ELF-1 (cell line): ENCODE measurements at regions not wholly inside any gene's neighbourhood (a gene's known extent, or its start where the extent isn't known, plus 50 kb on each side); places are given as distances from the start of the nearest gene placed in this dataset.

Experiments
- DNase-seq: peaks from one replicate; pipeline ENCODE4 v3.0.0-alpha.2; 2016; ENCODE audit warnings: low read depth, low spot score

DNA sequence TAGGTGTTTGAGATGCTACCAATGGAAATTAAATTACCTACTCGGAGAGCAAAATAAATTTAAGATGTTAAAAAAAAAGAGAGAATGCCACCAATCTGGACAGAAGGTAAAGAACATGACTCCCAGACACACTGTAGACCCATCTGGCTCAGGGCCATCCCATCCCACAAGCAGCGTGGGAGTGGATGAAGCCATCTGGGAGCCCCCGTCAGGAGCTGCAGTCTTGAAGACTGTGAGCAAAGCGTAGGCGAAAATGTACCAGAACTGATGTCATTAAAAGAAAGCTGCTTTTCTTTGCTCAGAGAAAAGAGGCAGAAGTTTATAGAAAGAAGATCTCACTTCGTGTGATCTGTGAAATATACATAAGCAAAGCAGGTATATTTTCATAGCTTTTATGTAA lies 815.7 kb downstream of the QKI start:
- no peak for DNase-seq

DNA sequence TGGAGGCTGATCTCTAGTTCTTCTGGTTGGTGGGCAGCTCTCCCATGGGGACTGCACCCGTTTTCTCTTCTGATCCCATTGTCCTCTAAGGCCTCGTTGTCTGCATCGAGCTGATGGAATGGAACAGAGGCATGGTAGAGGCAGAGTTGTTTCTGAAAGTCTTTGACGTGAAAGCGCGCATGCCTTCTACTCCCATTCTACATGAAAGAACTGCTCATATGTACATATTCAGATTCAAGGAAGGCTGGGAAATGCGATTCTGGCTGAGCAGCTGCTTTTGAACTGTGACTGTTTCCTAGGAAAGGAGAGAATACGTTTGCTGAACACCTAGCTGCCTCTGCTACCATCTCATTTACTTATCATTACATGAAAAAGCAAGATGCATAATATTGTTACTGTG lies 815.2 kb downstream of the QKI start:
- no peak for DNase-seq

DNA sequence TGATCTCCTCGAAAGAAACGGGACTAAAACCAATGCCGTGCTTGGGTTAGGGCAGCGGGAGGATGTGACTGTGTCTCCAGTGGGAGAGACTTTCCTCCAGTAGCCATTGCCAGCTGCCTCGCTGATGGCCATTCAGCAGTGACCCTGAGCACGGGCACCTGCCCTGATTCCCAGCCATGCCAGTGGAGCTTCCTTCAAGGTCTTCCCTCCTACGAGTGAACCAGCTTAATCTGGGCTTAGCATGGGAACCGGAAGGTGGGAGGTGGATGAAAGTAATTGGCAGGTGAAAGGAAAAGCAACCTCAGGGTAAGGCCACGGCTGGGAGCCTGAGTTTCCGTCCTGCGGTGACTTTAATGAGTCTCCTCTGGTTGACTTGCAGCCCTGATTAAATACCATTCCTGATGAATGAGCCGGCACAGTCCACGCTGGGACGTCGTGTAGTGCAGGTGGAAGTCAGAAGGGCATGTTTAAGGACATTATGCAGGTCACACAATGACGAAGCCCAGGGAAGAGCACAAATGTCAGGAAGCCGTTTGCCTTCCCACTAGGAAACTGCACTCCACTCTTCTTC lies 813.5 kb downstream of the QKI start:
- peak; percentile 23 for DNase-seq

DNA sequence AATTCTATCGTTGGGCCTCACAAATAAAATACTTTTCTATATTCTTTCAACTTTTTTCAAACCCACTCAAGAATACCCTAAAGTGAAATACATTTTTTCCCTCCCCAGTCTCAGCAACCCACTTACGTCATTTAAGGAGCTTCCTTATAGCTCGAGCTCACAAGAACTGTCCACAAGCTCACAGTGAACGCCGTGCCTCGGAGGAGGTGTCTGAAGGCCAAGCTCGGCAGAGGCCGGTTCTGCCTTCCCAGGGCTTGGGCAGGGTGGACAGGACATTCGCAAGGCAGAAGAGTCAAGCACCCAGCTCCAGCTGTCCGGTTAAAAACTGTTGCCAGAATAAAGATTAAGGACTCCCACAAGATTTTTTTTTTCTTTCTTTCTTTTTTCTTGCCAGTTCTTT lies 802.3 kb downstream of the QKI start:
- no peak for DNase-seq

DNA sequence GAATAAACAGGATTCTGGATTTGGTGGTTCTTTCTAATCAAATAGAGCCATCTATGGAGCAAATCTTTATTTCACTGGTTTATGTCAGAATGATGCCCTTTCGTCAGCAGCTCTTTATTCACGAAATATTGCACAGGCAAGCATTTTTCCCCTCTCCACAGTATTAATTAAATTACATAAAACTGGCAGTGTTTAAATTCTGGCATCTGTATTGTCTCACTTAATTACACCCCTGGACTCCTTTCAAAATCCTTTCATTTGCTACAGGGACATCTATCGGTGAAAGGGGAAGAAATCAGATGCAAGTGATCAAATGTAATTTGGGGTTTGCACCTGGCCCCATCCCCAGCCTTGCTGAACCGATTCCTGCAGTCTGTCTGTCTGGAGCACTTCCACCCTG lies 801.9 kb downstream of the QKI start:
- DNase-seq, result no peak

DNA sequence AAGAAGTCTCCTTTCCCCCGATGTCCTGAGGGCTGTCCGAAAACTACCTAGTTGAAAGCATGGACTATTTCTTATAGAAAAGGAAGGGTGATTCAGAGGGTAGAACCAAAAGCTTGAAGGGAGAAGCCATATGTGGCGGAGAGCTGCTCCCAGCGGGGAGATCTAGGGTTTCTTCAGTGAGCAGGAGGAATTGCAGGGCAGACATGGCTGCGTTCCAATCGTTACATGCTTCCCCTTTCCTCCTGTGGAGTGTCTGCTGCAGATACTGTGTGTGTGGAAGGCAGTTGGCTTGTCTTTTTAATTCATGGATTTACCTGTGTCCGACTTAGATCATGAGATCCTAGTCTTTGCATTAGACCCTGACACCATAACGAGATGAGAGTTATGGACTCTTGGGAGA lies 799.5 kb downstream of the QKI start:
- DNase-seq, result no peak

GRCh38 chr6:164211254-164211653 lies 796.7 kb downstream of the QKI start:
- DNase-seq, result no peak

DNA sequence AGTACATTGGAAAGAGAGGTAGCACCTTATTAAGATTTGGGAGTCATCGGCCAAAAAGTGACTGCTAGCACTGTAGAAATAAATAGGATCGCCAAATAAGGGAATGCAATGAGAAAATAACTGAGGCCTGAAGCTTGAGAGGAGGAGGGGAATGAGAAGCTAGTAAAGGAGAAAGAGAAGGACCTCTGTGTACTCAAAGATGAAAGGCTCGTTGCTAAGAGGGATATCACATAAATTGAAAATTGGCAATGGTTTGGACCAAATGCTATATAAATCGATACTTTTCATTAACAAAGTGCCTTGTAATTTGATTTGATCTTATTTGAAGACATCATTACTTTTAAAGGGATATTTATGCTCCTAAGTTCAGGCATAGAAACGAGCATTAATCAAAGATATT lies 796.3 kb downstream of the QKI start:
- DNase-seq, result no peak

GRCh38 chr6:164210323-164210722 lies 795.8 kb downstream of the QKI start:
- DNase-seq, result no peak

DNA sequence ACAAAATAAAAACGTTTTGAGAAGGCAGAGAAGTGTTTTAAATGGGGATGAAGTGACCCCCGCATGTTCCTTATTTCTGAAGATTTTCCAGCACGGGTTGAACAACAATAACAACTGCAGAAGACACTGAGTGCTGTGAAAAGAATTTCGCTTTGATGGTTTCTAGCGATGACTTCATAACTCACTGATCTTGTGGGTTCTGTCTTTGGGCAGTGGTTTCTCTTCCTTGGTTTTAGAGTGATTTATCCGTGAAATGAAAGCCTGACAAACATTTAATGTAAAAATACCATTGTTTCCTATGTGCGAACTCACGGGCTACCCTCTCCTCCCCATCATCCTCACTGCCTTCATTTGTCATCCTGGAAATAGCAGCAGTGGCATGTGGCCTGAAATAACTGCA lies 793.9 kb downstream of the QKI start:
- DNase-seq, result no peak

GRCh38 chr6:164206807-164207423 lies 792.4 kb downstream of the QKI start:
- DNase-seq, result no peak

DNA sequence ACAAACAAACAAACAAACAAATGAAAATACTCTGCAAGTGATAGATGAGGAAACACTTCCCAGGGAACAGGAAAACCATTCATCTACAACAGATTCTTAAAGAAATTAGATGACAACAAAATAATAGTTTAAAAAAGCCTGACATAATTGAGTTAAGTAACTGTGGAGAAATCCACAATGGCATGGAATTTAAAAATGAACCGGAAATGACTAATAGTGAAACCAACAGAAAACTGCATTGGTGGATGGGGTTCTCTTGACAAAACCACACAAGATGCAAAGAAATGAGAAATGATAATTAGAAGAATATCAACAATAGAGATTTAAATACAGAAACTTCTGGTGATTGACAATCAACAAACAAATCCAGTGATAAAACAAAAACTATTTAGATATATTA lies 785.6 kb downstream of the QKI start:
- no peak for DNase-seq

GRCh38 chr6:164195942-164196281 lies 781.4 kb downstream of the QKI start:
- DNase-seq, result no peak

- DNase-seq, result no peak
Observed at GRCh38 chr6:164195278-164195941, 780.9 kb downstream of the QKI start.

GRCh38 chr6:164188861-164189260 lies 774.3 kb downstream of the QKI start:
- DNase-seq, result no peak

DNA sequence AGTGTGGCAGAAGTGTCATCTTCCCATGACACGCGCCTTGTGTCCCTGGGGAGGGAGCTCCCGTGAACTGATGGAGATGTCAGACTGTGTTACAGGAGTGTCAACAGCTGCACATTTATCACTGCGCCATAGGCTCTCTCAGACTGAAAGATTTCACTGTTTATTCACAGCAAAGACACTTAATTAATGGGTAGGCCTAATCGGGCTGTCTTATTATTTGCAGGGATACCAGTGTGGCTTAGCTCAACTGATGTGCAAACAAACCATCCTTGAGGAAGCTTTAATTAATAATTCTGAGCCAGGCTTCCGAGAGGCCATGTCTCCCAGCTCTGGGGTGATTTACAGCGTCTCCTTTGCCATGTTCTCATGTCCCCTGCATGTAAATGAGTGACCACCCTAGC lies 771.0 kb downstream of the QKI start:
- DNase-seq, result no peak

DNA sequence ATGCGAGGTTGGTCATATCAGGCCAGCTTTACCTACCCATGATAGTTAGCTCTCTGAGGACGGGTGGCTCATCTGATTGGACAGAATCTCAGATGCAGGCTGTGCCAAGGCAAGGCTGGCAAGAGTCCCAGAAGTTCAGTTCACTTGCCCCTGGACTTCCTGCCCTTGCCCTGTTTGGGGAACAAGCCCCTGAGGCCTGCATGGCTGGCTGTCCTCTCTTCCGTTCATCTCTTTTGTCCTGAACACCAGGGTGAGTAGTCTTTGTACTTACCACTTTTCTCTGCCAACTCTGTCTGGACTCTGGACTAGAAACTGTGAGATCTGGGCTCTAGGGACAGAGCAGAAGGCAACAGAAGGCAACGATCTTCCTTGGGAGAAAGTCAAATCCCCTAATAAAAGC lies 769.9 kb downstream of the QKI start:
- no peak for DNase-seq

DNA sequence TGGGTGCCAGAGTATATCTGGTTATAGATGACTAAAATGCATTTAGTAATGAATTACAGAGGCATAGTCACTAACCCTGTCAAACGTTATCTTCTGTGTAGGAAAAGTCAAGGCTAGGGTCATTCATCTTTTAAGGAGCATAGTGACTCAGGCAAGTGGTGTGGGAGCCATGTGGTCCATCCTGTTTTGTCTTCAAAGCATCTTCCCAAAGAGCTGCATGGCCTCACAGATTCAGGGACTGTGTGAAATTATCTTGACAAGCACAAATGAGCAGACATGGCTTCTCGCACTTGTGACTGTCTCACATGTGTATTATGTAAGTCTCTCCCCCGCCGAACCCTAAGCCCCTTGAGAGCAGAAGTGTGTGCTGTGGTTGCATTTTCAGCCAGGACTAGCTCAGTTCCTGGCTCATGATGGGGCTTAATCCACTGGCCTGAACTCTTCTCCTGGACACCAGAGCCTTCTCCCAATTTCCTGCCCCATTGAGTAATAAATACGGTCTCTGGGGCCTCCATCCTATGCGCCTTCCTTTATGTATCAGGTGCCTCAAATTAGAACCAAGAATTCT lies 769.1 kb downstream of the QKI start:
- DNase-seq, result no peak

DNA sequence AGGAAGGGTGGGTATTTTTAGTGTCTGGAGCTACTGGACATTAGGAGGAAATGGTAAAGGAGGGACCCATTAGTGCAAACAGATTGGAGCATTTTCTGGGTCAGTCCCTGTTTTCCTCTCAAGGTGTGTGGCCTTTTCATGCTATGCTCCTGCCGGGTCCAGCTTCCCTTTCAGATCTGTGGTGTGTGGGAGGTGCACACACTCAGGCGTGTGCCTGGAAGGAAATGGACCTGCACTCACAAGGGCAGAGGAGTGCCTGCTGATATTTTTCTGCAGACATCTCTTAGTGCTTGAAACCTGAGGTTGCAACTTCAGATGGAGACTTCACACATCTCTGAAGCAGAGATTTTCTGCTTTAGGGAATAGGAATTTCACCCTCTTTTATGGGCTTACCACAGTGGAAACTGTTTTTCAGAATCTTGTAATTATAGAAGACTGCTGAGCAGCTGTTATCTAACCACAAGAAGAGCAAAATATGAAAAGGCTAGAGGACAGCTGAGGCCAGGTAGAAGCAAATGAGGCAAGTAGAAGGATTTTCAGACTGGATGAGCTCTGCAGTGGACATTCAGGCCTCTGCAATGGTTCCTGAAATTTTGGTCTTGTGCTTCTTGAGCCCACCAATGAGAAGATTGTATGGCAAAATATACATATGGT lies 764.3 kb downstream of the QKI start:
- DNase-seq, result no peak

DNA sequence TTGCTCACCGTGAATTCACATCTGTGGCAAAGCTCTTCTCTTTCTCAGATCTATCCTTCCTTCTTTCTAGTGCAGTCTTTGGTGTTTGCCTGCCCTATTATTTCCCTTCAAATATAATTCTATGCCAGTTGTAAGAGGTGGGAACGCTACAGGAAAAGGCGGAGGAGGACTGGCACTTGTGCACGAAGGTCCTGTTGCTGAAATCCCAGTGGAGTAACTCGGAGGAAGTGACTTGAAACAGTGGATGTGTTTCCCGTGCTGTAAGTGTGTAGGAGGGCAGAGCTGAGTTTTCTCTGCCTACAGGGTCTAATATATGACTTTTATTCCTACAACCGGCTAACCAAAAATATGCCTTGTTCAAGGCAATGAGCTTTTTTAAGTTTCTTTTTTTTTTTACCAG lies 754.8 kb downstream of the QKI start:
- no peak for DNase-seq

DNA sequence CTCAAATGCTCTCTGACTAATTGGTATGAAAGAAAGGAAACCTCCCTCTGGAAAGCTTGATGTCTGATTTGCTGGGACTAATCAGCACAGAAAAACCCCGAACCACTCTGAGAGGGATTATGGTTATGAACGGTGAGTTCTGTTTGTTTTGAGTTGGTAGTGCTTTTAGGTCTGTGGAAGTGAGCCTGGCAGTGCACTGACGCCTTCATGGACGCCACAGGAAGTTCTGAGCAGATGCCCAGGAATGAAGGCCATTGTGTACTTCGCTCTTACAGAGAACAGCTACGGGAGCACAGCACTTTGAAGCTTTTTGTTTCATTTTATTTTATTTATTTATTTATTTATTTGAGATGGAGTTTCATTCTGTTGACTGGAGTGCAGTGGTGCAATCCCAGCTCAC lies 754.1 kb downstream of the QKI start:
- DNase-seq, result no peak

- no peak for DNase-seq
Observed at GRCh38 chr6:164167873-164168405, 753.4 kb downstream of the QKI start.

DNA sequence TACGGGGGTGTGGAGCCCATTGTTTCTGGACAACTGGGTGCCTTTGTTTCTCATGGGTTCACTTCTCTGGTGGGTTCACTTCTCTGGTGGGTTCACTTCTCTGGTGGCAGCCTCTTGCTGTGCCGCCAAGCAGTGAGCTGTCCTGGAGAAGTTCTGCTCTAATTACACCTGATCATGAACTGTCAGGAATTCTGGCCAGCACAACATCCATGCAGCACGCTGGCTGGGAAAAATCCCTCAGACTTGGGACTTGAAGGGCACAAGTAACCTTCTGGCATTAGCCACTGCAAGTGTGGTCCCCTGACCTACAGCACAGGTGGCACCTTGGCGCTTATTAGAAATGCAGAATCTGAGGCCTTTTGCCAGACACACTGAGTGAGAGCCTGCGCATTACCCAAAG lies 752.5 kb downstream of the QKI start:
- no peak for DNase-seq
